Gastrocnemius medialis (tissue), 4 donors: ENCODE measurements at regions not wholly inside any gene's neighbourhood (a gene's known extent, or its start where the extent isn't known, plus 50 kb on each side); places are given as distances from the start of the nearest gene placed in this dataset.

ENCODE experiments used
- CTCF ChIP-seq, 5 experiments: fragments of 450-650 bp in 3 of 5; fragments of 200-600 bp in 2 of 5; sonication (generic) in 2 of 5; IDR thresholded peaks in 4 of 5; conservative IDR thresholded peaks in 1 of 5; 1 replicate in 4 of 5; 2 replicates in 1 of 5; pipeline ENCODE4 v1.5.1; 2016 to 2019; ENCODE audit warnings: antibody characterized with exemption in 5 of 5, mild to moderate bottlenecking in 3 of 5, moderate library complexity in 3 of 5
- POLR2A ChIP-seq, 2 donors: fragments of 450-650 bp; IDR thresholded peaks; one replicate each; pipeline ENCODE4 v1.6.1; 2017; ENCODE audit warnings: antibody characterized with exemption in 2 of 2, mild to moderate bottlenecking in 2 of 2, moderate library complexity in 2 of 2

GRCh38 chr2:89781962-89782361 lies 1090.5 kb downstream of the RPIA start:
- no peak for TF ChIP-seq CTCF (IDR thresholded peaks at IDR 0.05 in 4 of 5, conservative IDR thresholded peaks at IDR 0.05 in 1 of 5)
- TF ChIP-seq POLR2A (IDR thresholded peaks at IDR 0.05): no peak
